ENCODE measurements at regions not wholly inside any gene's neighbourhood (a gene's known extent, or its start where the extent isn't known, plus 50 kb on each side); places are given as distances from the start of the nearest gene placed in this dataset.

DNA sequence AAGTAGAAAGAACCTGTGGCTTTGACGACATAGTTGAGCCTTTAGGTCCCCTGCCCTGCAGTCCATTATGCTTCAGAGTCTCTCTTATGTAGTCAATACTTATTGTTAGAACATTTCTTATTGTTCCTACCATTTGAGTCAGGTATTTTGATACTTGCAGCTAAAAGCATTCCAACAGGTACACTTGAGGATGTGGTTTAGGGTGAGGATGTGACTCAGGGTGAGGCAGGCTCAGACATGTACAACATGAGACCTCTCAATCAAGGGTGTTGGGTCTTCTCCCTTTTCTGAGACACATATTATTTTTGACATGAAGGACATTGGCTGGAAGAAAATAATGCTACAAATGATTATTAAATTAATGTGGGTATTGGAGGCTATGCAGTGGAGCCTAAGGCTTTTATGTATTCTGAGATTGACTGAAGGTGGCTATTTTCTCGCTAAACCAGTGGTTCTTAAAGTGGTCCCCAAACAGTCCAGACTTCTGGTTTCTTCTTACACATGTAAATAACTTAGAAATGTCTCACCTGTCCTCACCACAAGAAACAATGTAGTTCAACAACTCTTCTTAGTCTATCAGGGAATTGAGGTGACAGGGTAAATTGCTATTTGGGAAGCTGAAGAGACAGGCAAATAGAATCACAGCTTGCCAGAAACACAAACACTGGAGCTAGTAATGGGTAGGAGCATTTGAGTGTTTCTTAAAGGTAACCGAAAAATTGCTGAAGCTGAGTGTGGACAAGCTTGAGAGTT lies 135.5 kb upstream of the ZPLD1 start:
- intact Hi-C loops (cut with micrococcal nuclease) = no loop called here
- Mint-ChIP-seq H3K4me1 (no peaks in the 10 kb centered on the region), H3K4me3 (no peak overlapping the region), H3K27ac (no peak overlapping the region), H3K9me3 (peaks cover 0 to 7% (median 3%) of the 10 kb centered on the region in 7 donors), H3K36me3 (no peaks in the 10 kb centered on the region), H3K27me3 (ENCODE audit: low read depth in 3 of 3) (peaks cover 0 to 2% (median 0%) of the 10 kb centered on the region in 3 donors)
- Histone ChIP-seq H4K20me1 (ENCODE audit: insufficient read depth, low read length) (no peaks in the 10 kb centered on the region), H2AFZ (ENCODE audit: insufficient read depth, low read depth, low read length, poor library complexity, severe bottlenecking) (no peak overlapping the region), H3K27me3 (ENCODE audit: control insufficient read depth in 2 of 2, insufficient read depth in 2 of 2, low read length in 2 of 2) (no peaks in the 10 kb centered on the region), H3K4me1 (ENCODE audit: control insufficient read depth in 1 of 2, insufficient read depth in 2 of 2, low read length in 2 of 2) (no peaks in the 10 kb centered on the region), H3K36me3 (replicated peaks in 1 of 2; ENCODE audit: control insufficient read depth in 1 of 2, insufficient read depth in 2 of 2, low read length in 2 of 2) (no peaks in the 10 kb centered on the region), H3K4me2 (replicated peaks; ENCODE audit: extremely low read depth, low read length, poor library complexity, severe bottlenecking) (no peak overlapping the region), H3K9me3 (replicated peaks in 1 of 2; ENCODE audit: control insufficient read depth in 1 of 2, insufficient read depth in 1 of 2, low read length in 2 of 2) (no peaks in the 10 kb centered on the region), H3K27ac (ENCODE audit: low read depth in 1 of 2, low read length in 2 of 2) (no peak overlapping the region), H3K4me3 (replicated peaks in 1 of 3; ENCODE audit: low read depth in 2 of 3, low read length in 3 of 3) (no peak overlapping the region), H3K79me2 (ENCODE audit: insufficient read depth, low read length) (no peaks in the 10 kb centered on the region), H3K9ac (ENCODE audit: insufficient read depth, low read length, poor library complexity, severe bottlenecking) (no peak overlapping the region)
- TF ChIP-seq, protein P1, sequence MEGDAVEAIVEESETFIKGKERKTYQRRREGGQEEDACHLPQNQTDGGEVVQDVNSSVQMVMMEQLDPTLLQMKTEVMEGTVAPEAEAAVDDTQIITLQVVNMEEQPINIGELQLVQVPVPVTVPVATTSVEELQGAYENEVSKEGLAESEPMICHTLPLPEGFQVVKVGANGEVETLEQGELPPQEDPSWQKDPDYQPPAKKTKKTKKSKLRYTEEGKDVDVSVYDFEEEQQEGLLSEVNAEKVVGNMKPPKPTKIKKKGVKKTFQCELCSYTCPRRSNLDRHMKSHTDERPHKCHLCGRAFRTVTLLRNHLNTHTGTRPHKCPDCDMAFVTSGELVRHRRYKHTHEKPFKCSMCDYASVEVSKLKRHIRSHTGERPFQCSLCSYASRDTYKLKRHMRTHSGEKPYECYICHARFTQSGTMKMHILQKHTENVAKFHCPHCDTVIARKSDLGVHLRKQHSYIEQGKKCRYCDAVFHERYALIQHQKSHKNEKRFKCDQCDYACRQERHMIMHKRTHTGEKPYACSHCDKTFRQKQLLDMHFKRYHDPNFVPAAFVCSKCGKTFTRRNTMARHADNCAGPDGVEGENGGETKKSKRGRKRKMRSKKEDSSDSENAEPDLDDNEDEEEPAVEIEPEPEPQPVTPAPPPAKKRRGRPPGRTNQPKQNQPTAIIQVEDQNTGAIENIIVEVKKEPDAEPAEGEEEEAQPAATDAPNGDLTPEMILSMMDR (IDR thresholded peaks at IDR 0.05) = no peak
- WGBS (ENCODE audit: insufficient coverage) = no CpG with 5 or more reads among the region's 3 CpGs
- no peak for DNase-seq

DNA sequence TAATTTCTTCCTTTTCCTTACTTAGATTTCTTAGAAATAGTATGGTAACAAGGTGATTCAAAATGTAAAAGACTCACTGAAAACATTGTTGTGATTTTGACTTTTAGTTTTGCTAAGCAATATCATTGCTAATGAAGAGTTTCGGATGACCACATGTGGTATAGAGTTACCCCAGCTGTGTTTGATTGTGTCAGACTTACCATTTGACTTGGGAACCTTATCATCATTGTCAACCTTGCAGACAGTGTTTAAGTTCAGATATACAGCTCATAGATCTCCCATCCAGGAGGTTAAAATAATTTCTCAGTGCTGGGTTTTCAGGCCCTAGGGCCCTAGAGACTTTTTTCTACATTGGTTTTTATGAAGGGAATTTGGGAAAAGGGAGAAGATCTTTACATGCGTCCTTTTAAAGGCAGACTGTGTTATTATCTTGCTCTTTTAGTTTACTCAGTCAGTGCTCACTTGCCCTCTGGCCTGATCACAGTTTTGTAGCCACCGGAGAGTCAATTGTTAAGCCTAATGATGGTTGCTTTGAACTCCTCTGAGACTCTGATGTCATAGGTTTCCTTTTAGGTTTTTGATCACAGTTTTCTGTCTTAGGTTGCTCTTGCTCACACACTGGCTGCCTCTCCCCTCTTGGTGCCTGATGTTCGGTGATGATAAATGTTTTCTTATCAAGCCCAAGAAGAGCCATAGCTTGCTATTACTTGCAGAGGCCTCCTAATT lies 133.5 kb upstream of the ZPLD1 start:
- Mint-ChIP-seq H3K4me1 (no peaks in the 10 kb centered on the region), H3K36me3 (no peaks in the 10 kb centered on the region), H3K27me3 (ENCODE audit: low read depth in 3 of 3) (peaks cover 0 to 2% (median 0%) of the 10 kb centered on the region in 3 donors), H3K9me3 (peaks cover 0 to 5% (median 0%) of the 10 kb centered on the region in 7 donors), H3K4me3 (no peak overlapping the region), H3K27ac (no peak overlapping the region)
- H3K79me2 ChIP-seq (ENCODE audit: insufficient read depth, low read length) = no peaks in the 10 kb centered on the region
- intact Hi-C loops (cut with micrococcal nuclease) = no loop called here
- no peaks in the 10 kb centered on the region for H3K4me1 ChIP-seq (ENCODE audit: control insufficient read depth in 1 of 2, insufficient read depth in 2 of 2, low read length in 2 of 2)
- H2AFZ ChIP-seq (ENCODE audit: insufficient read depth, low read depth, low read length, poor library complexity, severe bottlenecking) = no peak overlapping the region
- H4K20me1 ChIP-seq (ENCODE audit: insufficient read depth, low read length) = no peaks in the 10 kb centered on the region
- H3K4me2 ChIP-seq (replicated peaks; ENCODE audit: extremely low read depth, low read length, poor library complexity, severe bottlenecking) = no peak overlapping the region
- WGBS (ENCODE audit: insufficient coverage) = 100% methylated on average over 1 of the region's 4 CpGs
- TF ChIP-seq, protein P1 (IDR thresholded peaks at IDR 0.05) = no peak
- no peaks in the 10 kb centered on the region for H3K27me3 ChIP-seq (ENCODE audit: control insufficient read depth in 2 of 2, insufficient read depth in 2 of 2, low read length in 2 of 2)
- H3K9me3 ChIP-seq (replicated peaks in 1 of 2; ENCODE audit: control insufficient read depth in 1 of 2, insufficient read depth in 1 of 2, low read length in 2 of 2) = no peaks in the 10 kb centered on the region
- no peak overlapping the region for H3K4me3 ChIP-seq (replicated peaks in 1 of 3; ENCODE audit: low read depth in 2 of 3, low read length in 3 of 3)
- H3K9ac ChIP-seq (ENCODE audit: insufficient read depth, low read length, poor library complexity, severe bottlenecking) = no peak overlapping the region
- DNase-seq = no peak
- no peak overlapping the region for H3K27ac ChIP-seq (ENCODE audit: low read depth in 1 of 2, low read length in 2 of 2)
- H3K36me3 ChIP-seq (replicated peaks in 1 of 2; ENCODE audit: control insufficient read depth in 1 of 2, insufficient read depth in 2 of 2, low read length in 2 of 2) = no peaks in the 10 kb centered on the region
